ENCODE measurements at regions not wholly inside any gene's neighbourhood (a gene's known extent, or its start where the extent isn't known, plus 50 kb on each side); places are given as distances from the start of the nearest gene placed in this dataset.

GRCh38 chr11:109892321-109892794 lies 200.8 kb upstream of the ZC3H12C start:
- intact Hi-C loops (cut with micrococcal nuclease): no loop called here
- no peaks in the 10 kb centered on the region for H3K27me3 Mint-ChIP-seq (ENCODE audit: insufficient read depth, unreplicated experiment)
- peaks cover 9% of the 10 kb centered on the region for H3K4me1 Mint-ChIP-seq (ENCODE audit: insufficient read depth, unreplicated experiment)
- DNase-seq (ENCODE audit: unreplicated experiment): no peak
- POLR2A ChIA-PET: no interaction called here
- no peak overlapping the region for H3K4me3 Mint-ChIP-seq (ENCODE audit: unreplicated experiment)
- no TSS peak for BruUV-seq (replicated peaks)
- no peaks in the 10 kb centered on the region for H3K36me3 Mint-ChIP-seq (ENCODE audit: insufficient read depth, unreplicated experiment)
- H3K27ac Mint-ChIP-seq (ENCODE audit: low read depth, unreplicated experiment): no peak overlapping the region
- no peak for TF ChIP-seq CTCF (IDR thresholded peaks at IDR 0.05; ENCODE audit: unreplicated experiment)
- CTCF ChIA-PET: interaction anchor here (0.7 kb wide), 1 partner anchor 54 kb away, joined by 3 read pairs; no protein-coding TSS in a partner anchor
- no peaks in the 10 kb centered on the region for H3K9me3 Mint-ChIP-seq (ENCODE audit: unreplicated experiment)

DNA sequence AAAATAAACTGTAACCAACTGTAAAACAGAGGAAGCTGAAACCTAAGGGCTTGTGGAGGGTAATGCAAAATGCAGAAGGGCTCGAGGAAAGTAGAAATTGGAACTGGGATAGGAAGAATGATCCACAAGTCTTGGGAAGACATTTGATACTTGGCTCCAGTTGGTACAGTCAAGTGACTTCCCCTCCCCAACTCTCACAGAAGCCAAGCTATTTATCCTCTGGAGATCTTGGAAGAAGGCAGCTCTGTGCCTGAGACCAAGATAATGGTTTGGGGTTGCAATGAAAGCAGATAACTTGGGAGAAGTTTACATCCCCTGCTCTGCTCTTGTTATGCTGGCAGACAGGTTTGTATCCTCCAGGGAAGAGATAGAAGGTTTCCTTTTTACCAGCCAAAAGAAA lies 198.9 kb upstream of the ZC3H12C start:
- Mint-ChIP-seq H3K27ac (ENCODE audit: low read depth, unreplicated experiment) (no peak overlapping the region), H3K27me3 (ENCODE audit: insufficient read depth, unreplicated experiment) (no peaks in the 10 kb centered on the region), H3K9me3 (ENCODE audit: unreplicated experiment) (peaks cover 11% of the 10 kb centered on the region), H3K4me1 (ENCODE audit: insufficient read depth, unreplicated experiment) (peaks cover 9% of the 10 kb centered on the region), H3K4me3 (ENCODE audit: unreplicated experiment) (no peak overlapping the region), H3K36me3 (ENCODE audit: insufficient read depth, unreplicated experiment) (no peaks in the 10 kb centered on the region)
- ChIA-PET CTCF (no interaction called here), POLR2A (interaction anchor here (0.6 kb wide), 1 partner anchor 15 kb away, joined by 3 read pairs; no protein-coding TSS in a partner anchor)
- BruUV-seq (replicated peaks): no TSS peak
- TF ChIP-seq CTCF (IDR thresholded peaks at IDR 0.05; ENCODE audit: unreplicated experiment): no peak
- DNase-seq (ENCODE audit: unreplicated experiment): no peak
- intact Hi-C loops (cut with micrococcal nuclease): no loop called here

DNA sequence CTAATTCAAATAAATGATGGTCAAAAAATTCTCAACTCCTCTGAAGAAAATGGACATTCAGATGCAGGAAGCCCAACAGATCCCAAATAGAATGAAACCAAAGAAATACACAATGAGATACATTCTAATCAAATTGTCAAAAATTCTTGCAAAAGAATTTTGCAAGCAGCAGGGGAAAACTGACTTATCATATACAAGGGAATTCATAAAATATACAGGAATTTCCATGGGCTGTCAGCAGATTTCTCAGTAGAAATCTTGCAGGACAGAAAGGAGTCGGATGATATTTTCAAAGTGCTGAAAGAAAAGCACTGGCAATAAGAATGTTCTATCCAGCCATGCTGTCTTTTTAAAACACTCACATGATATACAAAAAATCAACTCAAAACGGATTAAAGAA lies 194.6 kb upstream of the ZC3H12C start:
- Mint-ChIP-seq H3K4me3 (ENCODE audit: unreplicated experiment) (no peak overlapping the region), H3K36me3 (ENCODE audit: insufficient read depth, unreplicated experiment) (no peaks in the 10 kb centered on the region), H3K9me3 (ENCODE audit: unreplicated experiment) (peaks cover 20% of the 10 kb centered on the region), H3K4me1 (ENCODE audit: insufficient read depth, unreplicated experiment) (no peaks in the 10 kb centered on the region), H3K27me3 (ENCODE audit: insufficient read depth, unreplicated experiment) (no peaks in the 10 kb centered on the region), H3K27ac (ENCODE audit: low read depth, unreplicated experiment) (no peak overlapping the region)
- BruUV-seq (replicated peaks): no TSS peak
- ChIA-PET CTCF (interaction anchor here (0.8 kb wide), 1 partner anchor 15 kb away, joined by 3 read pairs; no protein-coding TSS in a partner anchor), POLR2A (no interaction called here)
- no peak for DNase-seq (ENCODE audit: unreplicated experiment)
- intact Hi-C loops (cut with micrococcal nuclease): no loop called here
- no peak for TF ChIP-seq CTCF (IDR thresholded peaks at IDR 0.05; ENCODE audit: unreplicated experiment)

GRCh38 chr11:109902764-109903433 lies 190.3 kb upstream of the ZC3H12C start:
- no peaks in the 10 kb centered on the region for H3K27me3 Mint-ChIP-seq (ENCODE audit: insufficient read depth, unreplicated experiment)
- CTCF ChIA-PET: no interaction called here
- no TSS peak for BruUV-seq (replicated peaks)
- H3K27ac Mint-ChIP-seq (ENCODE audit: low read depth, unreplicated experiment): no peak overlapping the region
- no peaks in the 10 kb centered on the region for H3K36me3 Mint-ChIP-seq (ENCODE audit: insufficient read depth, unreplicated experiment)
- POLR2A ChIA-PET: no interaction called here
- H3K9me3 Mint-ChIP-seq (ENCODE audit: unreplicated experiment): peaks cover 20% of the 10 kb centered on the region
- intact Hi-C loops (cut with micrococcal nuclease): no loop called here
- TF ChIP-seq CTCF (IDR thresholded peaks at IDR 0.05; ENCODE audit: unreplicated experiment): no peak
- DNase-seq (ENCODE audit: unreplicated experiment): no peak
- H3K4me1 Mint-ChIP-seq (ENCODE audit: insufficient read depth, unreplicated experiment): no peaks in the 10 kb centered on the region
- H3K4me3 Mint-ChIP-seq (ENCODE audit: unreplicated experiment): no peak overlapping the region
